ENCODE measurements at regions not wholly inside any gene's neighbourhood (a gene's known extent, or its start where the extent isn't known, plus 50 kb on each side); places are given as distances from the start of the nearest gene placed in this dataset.

DNA sequence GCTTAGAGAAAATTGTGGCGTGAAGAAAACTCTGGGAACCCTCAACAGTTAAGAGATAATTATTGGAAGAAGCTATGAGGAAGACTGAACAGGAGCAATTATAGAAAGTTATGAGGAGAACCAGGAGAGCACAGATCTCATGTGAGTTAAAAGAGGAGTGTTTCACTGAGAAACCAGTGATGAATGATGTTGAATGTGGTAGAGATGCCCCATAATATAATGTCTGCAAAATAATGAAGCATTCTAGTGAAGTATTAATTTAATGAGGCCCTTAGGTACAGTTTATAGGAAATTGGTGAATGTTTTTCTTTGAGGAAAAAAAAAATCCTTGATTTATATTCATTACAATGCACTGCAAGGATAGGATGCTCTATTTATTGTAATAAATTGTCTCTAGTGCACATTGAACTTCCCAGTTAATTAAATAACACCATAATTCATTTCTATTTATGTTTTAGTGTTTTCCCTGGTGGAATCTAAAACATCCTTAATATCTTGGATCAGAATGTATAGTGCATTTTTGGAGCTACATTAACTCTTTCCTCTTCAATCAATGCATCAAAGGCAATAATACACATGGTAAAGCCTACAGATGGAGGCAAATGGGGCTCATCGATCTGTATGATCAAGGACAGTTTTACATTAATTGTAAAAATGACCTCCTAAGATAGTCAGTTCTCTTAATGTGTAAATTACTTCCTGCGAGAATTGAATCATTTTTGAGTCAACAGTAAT is 91.4 kb upstream of the EYS start:
- Mint-ChIP-seq H3K27me3 (ENCODE audit: insufficient read depth) (no peaks in the 10 kb centered on the region), H3K9me3 (peaks cover 13% of the 10 kb centered on the region), H3K4me3 (no peak overlapping the region), H3K36me3 (ENCODE audit: low read depth) (no peaks in the 10 kb centered on the region), H3K27ac (no peak overlapping the region), H3K4me1 (ENCODE audit: low read depth) (no peaks in the 10 kb centered on the region)
- TF ChIP-seq, protein P1, sequence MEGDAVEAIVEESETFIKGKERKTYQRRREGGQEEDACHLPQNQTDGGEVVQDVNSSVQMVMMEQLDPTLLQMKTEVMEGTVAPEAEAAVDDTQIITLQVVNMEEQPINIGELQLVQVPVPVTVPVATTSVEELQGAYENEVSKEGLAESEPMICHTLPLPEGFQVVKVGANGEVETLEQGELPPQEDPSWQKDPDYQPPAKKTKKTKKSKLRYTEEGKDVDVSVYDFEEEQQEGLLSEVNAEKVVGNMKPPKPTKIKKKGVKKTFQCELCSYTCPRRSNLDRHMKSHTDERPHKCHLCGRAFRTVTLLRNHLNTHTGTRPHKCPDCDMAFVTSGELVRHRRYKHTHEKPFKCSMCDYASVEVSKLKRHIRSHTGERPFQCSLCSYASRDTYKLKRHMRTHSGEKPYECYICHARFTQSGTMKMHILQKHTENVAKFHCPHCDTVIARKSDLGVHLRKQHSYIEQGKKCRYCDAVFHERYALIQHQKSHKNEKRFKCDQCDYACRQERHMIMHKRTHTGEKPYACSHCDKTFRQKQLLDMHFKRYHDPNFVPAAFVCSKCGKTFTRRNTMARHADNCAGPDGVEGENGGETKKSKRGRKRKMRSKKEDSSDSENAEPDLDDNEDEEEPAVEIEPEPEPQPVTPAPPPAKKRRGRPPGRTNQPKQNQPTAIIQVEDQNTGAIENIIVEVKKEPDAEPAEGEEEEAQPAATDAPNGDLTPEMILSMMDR (IDR thresholded peaks at IDR 0.05), result no peak
- no peak for DNase-seq

DNA sequence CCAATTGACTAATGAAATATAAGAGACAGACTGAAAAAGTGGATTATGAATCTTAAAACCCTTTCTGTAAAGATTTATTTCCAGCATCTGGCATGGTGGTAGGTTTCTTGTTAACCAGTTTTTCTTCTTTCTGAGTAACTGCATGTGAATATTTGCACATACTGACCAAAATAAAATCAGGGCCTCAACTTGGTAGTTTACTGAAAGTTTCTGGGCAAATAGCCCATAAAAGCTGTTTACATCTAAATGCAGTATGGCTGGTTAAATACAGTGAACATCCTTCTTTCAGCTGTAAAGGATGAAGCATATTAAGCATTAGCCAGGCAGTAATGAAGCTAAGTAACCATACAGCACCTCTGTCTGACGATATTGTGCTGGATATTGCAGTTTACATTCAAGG is 83.6 kb upstream of the EYS start:
- H3K9me3 Mint-ChIP-seq, result peaks cover 25% of the 10 kb centered on the region
- H3K27ac Mint-ChIP-seq, result no peak overlapping the region
- no peaks in the 10 kb centered on the region; the same call in 1 of the 2 replicates for H3K27me3 Mint-ChIP-seq (ENCODE audit: insufficient read depth)
- TF ChIP-seq, protein P1 (IDR thresholded peaks at IDR 0.05), result no peak
- no peak for DNase-seq
- no peak overlapping the region for H3K4me3 Mint-ChIP-seq
- no peaks in the 10 kb centered on the region for H3K36me3 Mint-ChIP-seq (ENCODE audit: low read depth)
- no peaks in the 10 kb centered on the region for H3K4me1 Mint-ChIP-seq (ENCODE audit: low read depth)

DNA sequence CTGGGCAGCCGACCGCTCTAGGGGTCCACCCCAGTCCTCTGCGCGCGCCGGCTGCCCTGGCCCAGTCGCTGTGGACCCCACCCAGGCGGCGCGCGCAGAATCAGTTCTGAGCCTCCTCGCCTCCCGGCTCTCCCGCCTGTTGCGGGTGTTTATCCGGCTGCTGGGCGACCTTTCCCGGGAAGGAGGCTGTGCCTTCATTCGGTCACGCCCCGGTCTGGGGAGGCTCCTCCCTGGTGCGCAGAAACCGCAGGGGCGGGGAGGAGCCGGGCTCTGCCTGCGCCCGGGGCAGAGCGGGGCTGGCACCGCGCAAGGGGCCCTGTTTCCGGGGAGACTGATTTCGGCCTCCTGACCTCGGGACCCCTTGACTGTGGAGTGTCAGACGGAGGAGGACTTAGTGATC is 80.8 kb upstream of the EYS start:
- no peaks in the 10 kb centered on the region; the same call in 1 of the 2 replicates for H3K27me3 Mint-ChIP-seq (ENCODE audit: insufficient read depth)
- no peaks in the 10 kb centered on the region for H3K4me1 Mint-ChIP-seq (ENCODE audit: low read depth)
- peaks cover 28% of the 10 kb centered on the region for H3K9me3 Mint-ChIP-seq
- H3K4me3 Mint-ChIP-seq, result no peak overlapping the region
- no peak for DNase-seq
- H3K27ac Mint-ChIP-seq, result no peak overlapping the region
- TF ChIP-seq, protein P1 (IDR thresholded peaks at IDR 0.05), result no peak
- H3K36me3 Mint-ChIP-seq (ENCODE audit: low read depth), result no peaks in the 10 kb centered on the region

DNA sequence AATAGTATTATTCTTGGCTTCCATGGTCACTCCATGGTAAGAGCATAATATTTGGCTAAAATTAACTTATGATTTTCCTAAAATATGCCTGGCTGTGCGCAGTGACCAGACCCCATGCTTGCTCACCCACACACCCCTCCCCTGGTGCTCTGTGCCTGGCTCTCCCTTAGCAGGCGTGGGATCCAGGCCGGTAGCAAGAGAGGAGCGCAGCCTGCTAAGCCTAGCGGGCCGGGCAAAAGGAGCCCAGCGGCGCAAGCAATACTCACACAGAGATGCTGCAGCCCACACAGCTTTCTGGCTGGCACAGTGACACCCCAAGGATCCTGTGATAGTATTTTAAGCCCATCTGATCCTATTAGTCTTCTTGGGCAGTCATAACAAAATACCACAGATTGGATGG is 79.8 kb upstream of the EYS start:
- TF ChIP-seq, protein P1 (IDR thresholded peaks at IDR 0.05), result no peak
- no peak overlapping the region for H3K27ac Mint-ChIP-seq
- no peak overlapping the region for H3K4me3 Mint-ChIP-seq
- no peaks in the 10 kb centered on the region; the same call in 1 of the 2 replicates for H3K27me3 Mint-ChIP-seq (ENCODE audit: insufficient read depth)
- H3K36me3 Mint-ChIP-seq (ENCODE audit: low read depth), result no peaks in the 10 kb centered on the region
- H3K4me1 Mint-ChIP-seq (ENCODE audit: low read depth), result no peaks in the 10 kb centered on the region
- peaks cover 28% of the 10 kb centered on the region for H3K9me3 Mint-ChIP-seq
- no peak for DNase-seq

DNA sequence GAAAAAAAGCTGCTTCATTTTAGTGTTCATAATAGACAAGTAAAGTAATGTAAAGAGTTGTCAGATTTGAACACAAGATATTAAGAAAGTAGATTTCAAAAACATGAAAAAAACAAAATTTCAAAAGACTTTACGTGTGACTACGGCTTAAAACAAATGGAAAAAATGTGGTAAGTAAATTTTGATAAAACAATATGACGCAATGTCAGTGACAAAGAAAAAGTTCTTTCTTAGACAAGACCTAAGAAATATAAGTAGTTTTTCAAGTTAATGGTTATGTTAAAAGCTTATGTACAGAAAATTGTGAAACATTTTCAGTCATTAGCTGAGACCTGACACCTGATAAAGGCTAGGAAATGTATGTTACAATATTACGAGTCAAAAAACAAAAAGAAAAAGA is 73.7 kb upstream of the EYS start:
- H3K27me3 Mint-ChIP-seq (ENCODE audit: insufficient read depth), result no peaks in the 10 kb centered on the region
- TF ChIP-seq, protein P1 (IDR thresholded peaks at IDR 0.05), result no peak
- H3K9me3 Mint-ChIP-seq, result peaks cover 29% of the 10 kb centered on the region
- no peak overlapping the region for H3K4me3 Mint-ChIP-seq
- no peak for DNase-seq
- H3K27ac Mint-ChIP-seq, result no peak overlapping the region
- H3K36me3 Mint-ChIP-seq (ENCODE audit: low read depth), result no peaks in the 10 kb centered on the region
- H3K4me1 Mint-ChIP-seq (ENCODE audit: low read depth), result no peaks in the 10 kb centered on the region
